ENCODE measurements at regions not wholly inside any gene's neighbourhood (a gene's known extent, or its start where the extent isn't known, plus 50 kb on each side); places are given as distances from the start of the nearest gene placed in this dataset.

- Histone ChIP-seq H3K4me2 (ENCODE audit: low read length) (no peak overlapping the region), H3K4me1 (ENCODE audit: insufficient read depth, low read length, poor library complexity, severe bottlenecking) (no peaks in the 10 kb centered on the region), H3K9me2 (ENCODE audit: insufficient read depth, low read length) (no peaks in the 10 kb centered on the region), H3K36me3 (ENCODE audit: insufficient read depth, low read length) (no peaks in the 10 kb centered on the region), H2AFZ (ENCODE audit: low read length) (no peak overlapping the region), H3K27ac (ENCODE audit: low read depth, low read length, poor library complexity, severe bottlenecking) (no peak overlapping the region), H3K4me3 (ENCODE audit: low read depth, low read length, poor library complexity, severe bottlenecking) (no peak overlapping the region), H3K79me2 (ENCODE audit: insufficient read depth, low read depth, low read length) (no peaks in the 10 kb centered on the region), H3K9me3 (ENCODE audit: low read length) (no peaks in the 10 kb centered on the region), H4K20me1 (ENCODE audit: insufficient read depth, low read length) (no peaks in the 10 kb centered on the region)
- CTCF ChIA-PET (ENCODE audit: unreplicated experiment), result no interaction called here
- DNase-seq (ENCODE audit: low spot score), result no peak
- BruUV-seq (replicated peaks), result no TSS peak
- intact Hi-C loops (cut with micrococcal nuclease; ENCODE audit: unreplicated experiment), result no loop called here
- POLR2A ChIA-PET, result interaction anchor here (0.6 to 0.7 kb wide), 2 partner anchors 20 to 1008 kb away, joined by 4 read pairs; no protein-coding TSS in a partner anchor
- no peak for TF ChIP-seq EZH2phosphoT487 (IDR thresholded peaks at IDR 0.05; ENCODE audit: borderline replicate concordance, low read depth, low read length)
- no peak for TF ChIP-seq CTCF (conservative IDR thresholded peaks at IDR 0.05; ENCODE audit: low read length)
Observed at GRCh38 chr7:94286111-94286510, 108.6 kb upstream of the COL1A2 start.

- Histone ChIP-seq H2AFZ (ENCODE audit: low read length) (no peak overlapping the region), H3K9me3 (ENCODE audit: low read length) (no peaks in the 10 kb centered on the region), H3K27ac (ENCODE audit: low read depth, low read length, poor library complexity, severe bottlenecking) (no peak overlapping the region), H3K9me2 (ENCODE audit: insufficient read depth, low read length) (no peaks in the 10 kb centered on the region), H3K4me2 (ENCODE audit: low read length) (no peak overlapping the region), H3K4me1 (ENCODE audit: insufficient read depth, low read length, poor library complexity, severe bottlenecking) (no peaks in the 10 kb centered on the region), H3K79me2 (ENCODE audit: insufficient read depth, low read depth, low read length) (no peaks in the 10 kb centered on the region), H3K4me3 (ENCODE audit: low read depth, low read length, poor library complexity, severe bottlenecking) (no peak overlapping the region), H4K20me1 (ENCODE audit: insufficient read depth, low read length) (no peaks in the 10 kb centered on the region), H3K36me3 (ENCODE audit: insufficient read depth, low read length) (no peaks in the 10 kb centered on the region)
- ChIA-PET CTCF (ENCODE audit: unreplicated experiment) (no interaction called here), POLR2A (interaction anchor here (0.6 to 0.7 kb wide), 3 partner anchors 13 to 291 kb away, joined by 3 read pairs; no protein-coding TSS in a partner anchor)
- intact Hi-C loops (cut with micrococcal nuclease; ENCODE audit: unreplicated experiment), result no loop called here
- no TSS peak for BruUV-seq (replicated peaks)
- no peak for DNase-seq (ENCODE audit: low spot score)
- TF ChIP-seq CTCF (conservative IDR thresholded peaks at IDR 0.05; ENCODE audit: low read length) (no peak), EZH2phosphoT487 (IDR thresholded peaks at IDR 0.05; ENCODE audit: borderline replicate concordance, low read depth, low read length) (no peak)
Observed at GRCh38 chr7:94288096-94288495, 106.6 kb upstream of the COL1A2 start.

GRCh38 chr7:94289071-94289470, 105.6 kb upstream of the COL1A2 start:
- ChIA-PET CTCF (ENCODE audit: unreplicated experiment) (no interaction called here), POLR2A (interaction anchor here (0.6 to 0.8 kb wide), 3 partner anchors 20 to 46 kb away, joined by 3 read pairs; no protein-coding TSS in a partner anchor)
- Histone ChIP-seq H3K79me2 (ENCODE audit: insufficient read depth, low read depth, low read length) (no peaks in the 10 kb centered on the region), H4K20me1 (ENCODE audit: insufficient read depth, low read length) (no peaks in the 10 kb centered on the region), H3K9me2 (ENCODE audit: insufficient read depth, low read length) (no peaks in the 10 kb centered on the region), H3K4me1 (ENCODE audit: insufficient read depth, low read length, poor library complexity, severe bottlenecking) (no peaks in the 10 kb centered on the region), H3K4me3 (ENCODE audit: low read depth, low read length, poor library complexity, severe bottlenecking) (no peak overlapping the region), H3K36me3 (ENCODE audit: insufficient read depth, low read length) (no peaks in the 10 kb centered on the region), H2AFZ (ENCODE audit: low read length) (no peak overlapping the region), H3K9me3 (ENCODE audit: low read length) (no peaks in the 10 kb centered on the region), H3K27ac (ENCODE audit: low read depth, low read length, poor library complexity, severe bottlenecking) (no peak overlapping the region), H3K4me2 (ENCODE audit: low read length) (no peak overlapping the region)
- intact Hi-C loops (cut with micrococcal nuclease; ENCODE audit: unreplicated experiment), result no loop called here
- TF ChIP-seq CTCF (conservative IDR thresholded peaks at IDR 0.05; ENCODE audit: low read length) (peak; percentile 40; the same call in 1 of the 2 replicates), EZH2phosphoT487 (IDR thresholded peaks at IDR 0.05; ENCODE audit: borderline replicate concordance, low read depth, low read length) (no peak)
- no TSS peak for BruUV-seq (replicated peaks)
- DNase-seq (ENCODE audit: low spot score), result peak; percentile 4

Data from OCI-LY7 (cell line).